SK-N-MC (cell line): ENCODE measurements at regions not wholly inside any gene's neighbourhood (a gene's known extent, or its start where the extent isn't known, plus 50 kb on each side); places are given as distances from the start of the nearest gene placed in this dataset.

Experiments used
- EZH2 ChIP-seq: fragments of 200-600 bp; sonication (generic); IDR thresholded peaks from one replicate; pipeline ENCODE4 v1.6.1; 2017; ENCODE audit warnings: antibody characterized with exemption
- FOXP2 ChIP-seq: optimal IDR thresholded peaks from 2 replicates; pipeline ENCODE3; 2011; ENCODE audit warnings: mild to moderate bottlenecking, moderate library complexity; ENCODE audit not compliant: insufficient read depth; ENCODE audit errors: extremely low read length, control extremely low read depth
- POLR2AphosphoS5 ChIP-seq: IDR thresholded peaks from 2 replicates; pipeline ENCODE4 v1.6.1; 2012; ENCODE audit warnings: mild to moderate bottlenecking, low read depth, low read length, borderline replicate concordance

- TF ChIP-seq POLR2AphosphoS5: no peak
- TF ChIP-seq EZH2: no peak
- no peak for TF ChIP-seq FOXP2
These were observed 264.9 kb upstream of the TPM1 start for GRCh38 chr15:62777671-62778070.
